ENCODE measurements at regions not wholly inside any gene's neighbourhood (a gene's known extent, or its start where the extent isn't known, plus 50 kb on each side); places are given as distances from the start of the nearest gene placed in this dataset.
"Not testable (repeated sequence)": the region's sequence is repeated elsewhere in the genome, so short reads cannot be mapped to it uniquely, and the experiment has no call there.

DNA sequence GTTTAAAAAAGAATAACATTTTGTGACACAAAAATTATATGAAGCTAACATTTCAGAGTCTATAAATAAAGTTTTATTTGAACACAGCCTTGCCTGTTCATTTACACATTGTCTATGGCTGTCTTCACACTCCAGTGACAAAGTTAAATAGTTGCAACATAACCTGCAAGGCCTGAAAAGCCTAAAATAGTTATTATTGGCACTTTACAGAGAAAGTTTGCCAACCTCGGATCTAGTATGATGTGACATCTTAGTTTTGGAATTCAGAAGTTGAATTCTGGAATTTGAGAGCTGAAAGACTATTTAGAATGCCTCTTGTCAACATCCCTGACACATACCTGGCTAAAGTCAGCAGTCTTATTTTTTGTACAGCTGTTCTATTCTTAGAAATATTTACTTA, 68.3 kb downstream of the DYRK2 start:
- no peak overlapping the region for H3K27ac Mint-ChIP-seq
- DNase-seq (no peak), ATAC-seq (ENCODE audit: low read depth in 2 of 2) (no peak)
- H3K36me3 ChIP-seq (ENCODE audit: control insufficient read depth, insufficient read depth, low read length): no peaks in the 10 kb centered on the region
- H3K4me3 Mint-ChIP-seq: no peak overlapping the region
- peaks cover 0 to 2% (median 0%) of the 10 kb centered on the region in 7 donors for H3K9me3 Mint-ChIP-seq
- no peaks in the 10 kb centered on the region for H3K4me1 ChIP-seq (ENCODE audit: control insufficient read depth, insufficient read depth, low read length, poor library complexity, severe bottlenecking)
- peaks cover 0 to 5% (median 2%) of the 10 kb centered on the region in 4 donors for H3K4me1 Mint-ChIP-seq
- no peak overlapping the region for H3K27ac ChIP-seq (ENCODE audit: insufficient read depth, low read length, poor library complexity, severe bottlenecking)
- H3K36me3 Mint-ChIP-seq: peaks cover 8% of the 10 kb centered on the region
- H3K27me3 ChIP-seq (ENCODE audit: control insufficient read depth, insufficient read depth, low read length): no peaks in the 10 kb centered on the region
- H3K9me3 ChIP-seq (ENCODE audit: control insufficient read depth in 2 of 2, low read length in 2 of 2): no peaks in the 10 kb centered on the region
- H3K4me3 ChIP-seq (ENCODE audit: low read depth, low read length): no peak overlapping the region
- H3K27me3 Mint-ChIP-seq: peaks cover 4% of the 10 kb centered on the region

DNA sequence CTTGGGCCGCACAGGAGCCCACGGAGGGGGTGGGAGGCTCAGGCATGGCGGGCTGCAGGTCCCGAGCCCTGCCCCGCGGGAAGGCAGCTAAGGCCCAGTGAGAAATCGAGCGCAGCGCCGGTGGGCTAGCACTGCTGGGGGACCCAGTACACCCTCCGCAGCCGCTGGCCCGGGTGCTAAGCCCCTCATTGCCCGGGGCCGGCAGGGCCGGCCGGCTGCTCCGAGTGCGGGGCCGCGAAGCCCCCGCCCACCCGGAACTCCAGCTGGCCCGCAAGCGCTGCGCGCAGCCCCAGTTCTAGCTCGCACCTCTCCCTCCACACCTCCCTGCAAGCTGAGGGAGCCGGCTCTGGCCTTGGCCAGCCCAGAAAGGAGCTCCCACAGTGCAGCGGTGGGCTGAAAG, 70.8 kb downstream of the DYRK2 start:
- H3K27ac ChIP-seq (ENCODE audit: insufficient read depth, low read length, poor library complexity, severe bottlenecking); H3K27me3 Mint-ChIP-seq; DNase-seq; H3K36me3 Mint-ChIP-seq; ATAC-seq (ENCODE audit: low read depth in 2 of 2); H3K27ac Mint-ChIP-seq; H3K4me3 Mint-ChIP-seq; H3K9me3 Mint-ChIP-seq; H3K4me1 ChIP-seq (ENCODE audit: control insufficient read depth, insufficient read depth, low read length, poor library complexity, severe bottlenecking); H3K4me1 Mint-ChIP-seq; H3K9me3 ChIP-seq (ENCODE audit: control insufficient read depth in 2 of 2, low read length in 2 of 2); H3K36me3 ChIP-seq (ENCODE audit: control insufficient read depth, insufficient read depth, low read length); H3K4me3 ChIP-seq (ENCODE audit: low read depth, low read length); H3K27me3 ChIP-seq (ENCODE audit: control insufficient read depth, insufficient read depth, low read length): not testable (repeated sequence)

DNA sequence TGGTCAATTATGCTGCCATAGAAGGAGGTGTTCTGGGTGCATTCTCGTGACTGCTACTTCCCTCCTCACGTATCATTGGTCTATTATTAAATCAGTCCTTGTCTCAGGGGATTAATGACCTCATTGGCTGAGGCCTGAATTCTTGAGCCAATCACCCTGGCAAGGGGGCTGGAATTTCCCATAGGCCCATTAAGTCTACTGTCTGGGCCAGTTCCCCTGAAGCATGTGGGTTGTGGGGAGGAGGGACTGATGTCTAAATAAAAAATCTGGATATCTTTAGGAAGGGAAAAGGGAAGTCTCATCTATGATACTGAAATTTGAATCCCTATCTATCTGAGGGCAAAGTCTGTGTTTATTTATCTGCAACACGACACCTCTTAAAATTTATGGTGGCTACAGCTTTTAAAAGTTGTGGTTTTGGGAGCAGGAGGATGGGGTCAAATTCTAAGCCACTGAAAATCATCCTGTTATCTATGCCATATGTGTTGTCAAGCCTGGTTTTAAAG, 71.9 kb downstream of the DYRK2 start:
- Histone ChIP-seq H3K9me3 (ENCODE audit: control insufficient read depth in 2 of 2, low read length in 2 of 2) (no peaks in the 10 kb centered on the region), H3K27me3 (ENCODE audit: control insufficient read depth, insufficient read depth, low read length) (no peaks in the 10 kb centered on the region), H3K4me1 (ENCODE audit: control insufficient read depth, insufficient read depth, low read length, poor library complexity, severe bottlenecking) (no peaks in the 10 kb centered on the region), H3K27ac (ENCODE audit: insufficient read depth, low read length, poor library complexity, severe bottlenecking) (no peak overlapping the region), H3K36me3 (ENCODE audit: control insufficient read depth, insufficient read depth, low read length) (no peaks in the 10 kb centered on the region), H3K4me3 (ENCODE audit: low read depth, low read length) (no peak overlapping the region)
- H3K27ac Mint-ChIP-seq: no peak overlapping the region
- peaks cover 4% of the 10 kb centered on the region for H3K27me3 Mint-ChIP-seq
- H3K36me3 Mint-ChIP-seq: no peaks in the 10 kb centered on the region
- H3K4me3 Mint-ChIP-seq: no peak overlapping the region
- no peaks in the 10 kb centered on the region for H3K9me3 Mint-ChIP-seq
- DNase-seq (no peak), ATAC-seq (ENCODE audit: low read depth in 2 of 2) (no peak)
- H3K4me1 Mint-ChIP-seq: peaks cover 0 to 4% (median 1%) of the 10 kb centered on the region in 4 donors

DNA sequence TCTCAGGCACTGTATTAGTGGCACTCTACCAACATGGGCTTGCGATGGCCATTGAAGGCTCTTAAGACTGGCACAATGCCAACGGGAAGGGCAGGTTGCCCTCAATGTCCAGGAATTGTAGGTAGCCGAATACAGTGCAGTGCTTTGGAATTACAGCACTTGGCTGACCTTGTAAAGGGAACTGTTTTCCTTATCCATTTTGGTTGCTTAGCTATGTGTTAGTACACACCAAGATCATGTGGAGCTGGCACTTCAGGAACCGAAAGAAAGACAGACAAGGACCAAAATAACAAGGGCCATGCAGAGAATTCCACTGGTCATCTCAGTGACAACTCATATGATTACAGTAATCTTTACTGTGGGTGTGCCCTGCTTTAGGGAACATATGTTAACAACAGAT, 72.7 kb downstream of the DYRK2 start:
- no peak overlapping the region for H3K4me3 ChIP-seq (ENCODE audit: low read depth, low read length)
- no peak for DNase-seq
- H3K9me3 Mint-ChIP-seq: no peaks in the 10 kb centered on the region
- peaks cover 10% of the 10 kb centered on the region for H3K27me3 Mint-ChIP-seq
- H3K4me1 ChIP-seq (ENCODE audit: control insufficient read depth, insufficient read depth, low read length, poor library complexity, severe bottlenecking): no peaks in the 10 kb centered on the region
- H3K27ac ChIP-seq (ENCODE audit: insufficient read depth, low read length, poor library complexity, severe bottlenecking): no peak overlapping the region
- ATAC-seq (ENCODE audit: low read depth in 2 of 2): no peak
- H3K36me3 Mint-ChIP-seq: no peaks in the 10 kb centered on the region
- peak overlapping the region in 1 of 3 donors; percentile 32 for H3K27ac Mint-ChIP-seq
- peaks cover 0 to 4% (median 1%) of the 10 kb centered on the region in 4 donors for H3K4me1 Mint-ChIP-seq
- H3K27me3 ChIP-seq (ENCODE audit: control insufficient read depth, insufficient read depth, low read length): no peaks in the 10 kb centered on the region
- H3K4me3 Mint-ChIP-seq: no peak overlapping the region
- H3K36me3 ChIP-seq (ENCODE audit: control insufficient read depth, insufficient read depth, low read length): no peaks in the 10 kb centered on the region
- no peaks in the 10 kb centered on the region for H3K9me3 ChIP-seq (ENCODE audit: control insufficient read depth in 2 of 2, low read length in 2 of 2)

DNA sequence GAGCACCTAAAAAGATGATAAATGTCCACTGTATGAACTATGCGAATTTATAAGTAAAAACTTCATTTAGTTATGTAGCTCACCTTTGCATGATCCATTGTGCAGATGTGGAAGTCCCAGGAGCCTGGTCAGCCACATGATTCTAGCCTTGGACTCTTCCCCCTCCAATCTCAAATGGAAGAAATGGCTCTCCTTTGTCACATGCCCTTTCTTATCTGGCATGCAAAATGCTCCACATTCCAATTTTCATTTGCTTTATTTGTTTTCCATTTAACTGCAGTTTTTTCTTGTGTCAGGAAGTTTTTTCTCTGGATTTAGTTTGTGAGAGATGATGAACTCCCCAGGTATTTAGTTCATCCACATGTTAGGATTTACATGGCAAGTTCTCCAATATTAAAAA, 73.8 kb downstream of the DYRK2 start:
- Histone ChIP-seq H3K4me1 (ENCODE audit: control insufficient read depth, insufficient read depth, low read length, poor library complexity, severe bottlenecking) (no peaks in the 10 kb centered on the region), H3K9me3 (ENCODE audit: control insufficient read depth in 2 of 2, low read length in 2 of 2) (no peaks in the 10 kb centered on the region), H3K36me3 (ENCODE audit: control insufficient read depth, insufficient read depth, low read length) (no peaks in the 10 kb centered on the region), H3K27ac (ENCODE audit: insufficient read depth, low read length, poor library complexity, severe bottlenecking) (no peak overlapping the region), H3K27me3 (ENCODE audit: control insufficient read depth, insufficient read depth, low read length) (no peaks in the 10 kb centered on the region), H3K4me3 (ENCODE audit: low read depth, low read length) (no peak overlapping the region)
- Mint-ChIP-seq H3K4me3 (no peak overlapping the region), H3K27ac (no peak overlapping the region), H3K36me3 (no peaks in the 10 kb centered on the region), H3K9me3 (no peaks in the 10 kb centered on the region), H3K4me1 (peaks cover 0 to 4% (median 2%) of the 10 kb centered on the region in 4 donors), H3K27me3 (peaks cover 17% of the 10 kb centered on the region)
- DNase-seq (no peak), ATAC-seq (ENCODE audit: low read depth in 2 of 2) (no peak)

DNA sequence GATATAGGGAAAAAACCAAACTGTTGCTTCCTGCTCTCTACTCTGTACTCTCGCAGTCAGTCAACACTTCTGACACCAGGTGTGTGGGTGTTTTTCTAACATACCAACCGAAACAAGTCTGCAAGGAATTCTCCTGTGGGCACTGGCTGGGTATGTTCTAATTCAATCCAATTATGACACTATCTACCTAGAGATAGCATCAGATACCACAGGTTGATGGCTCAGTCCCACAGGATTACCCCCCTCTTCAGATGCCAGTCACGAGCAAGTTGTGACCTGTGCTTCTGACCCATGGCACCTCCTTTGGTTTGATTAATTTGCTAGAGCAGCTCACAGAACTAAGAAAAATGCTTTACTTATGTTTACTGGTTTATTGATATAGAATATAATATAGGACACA, 78.3 kb downstream of the DYRK2 start:
- Mint-ChIP-seq H3K4me1 (peaks cover 0 to 3% (median 1%) of the 10 kb centered on the region in 4 donors), H3K36me3 (no peaks in the 10 kb centered on the region)

DNA sequence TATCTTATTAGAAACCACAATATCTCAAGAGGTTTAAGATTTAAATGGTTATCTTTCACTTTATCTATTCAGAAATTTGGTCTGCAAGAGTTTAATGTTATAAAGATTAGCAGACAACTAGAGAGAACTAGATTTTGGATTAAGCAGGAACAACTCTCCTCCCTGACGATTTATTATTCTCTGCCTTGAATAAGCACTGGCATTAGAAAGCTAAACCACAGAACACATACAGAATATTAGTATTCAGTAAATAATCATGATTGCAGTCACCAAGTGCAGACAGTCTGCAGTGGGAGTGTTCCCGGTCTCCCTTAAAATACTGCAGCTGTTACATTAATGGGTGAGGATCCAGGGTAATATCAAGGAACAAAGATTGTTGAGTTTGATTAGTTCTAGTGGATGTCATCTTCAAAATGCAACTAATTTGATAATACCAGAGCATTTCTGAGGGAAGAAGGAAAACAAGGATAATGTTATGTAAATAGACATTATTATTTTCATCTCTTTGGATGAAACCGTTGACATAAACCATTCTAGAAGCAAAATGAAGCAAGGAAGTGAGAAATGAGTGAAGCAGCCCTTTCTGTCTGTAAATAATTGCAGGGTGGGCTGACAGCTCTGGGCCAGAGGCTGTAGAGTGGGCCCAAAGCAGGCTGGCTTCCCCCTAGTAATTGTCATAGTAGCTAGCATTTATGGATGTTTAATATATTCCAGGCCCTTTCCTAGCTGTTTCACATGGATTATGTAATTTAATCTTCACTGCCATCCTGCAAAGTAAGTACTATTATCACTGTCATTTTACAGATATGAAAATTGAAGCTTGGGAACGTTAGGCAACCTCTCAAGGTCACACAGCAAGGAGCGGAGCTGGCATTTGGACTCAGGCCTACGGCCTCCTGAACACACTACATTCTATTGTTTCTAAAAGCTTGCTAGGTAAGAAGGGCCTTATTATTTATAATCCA, 79.4 kb downstream of the DYRK2 start:
- H3K4me1 Mint-ChIP-seq: peaks cover 0 to 3% (median 1%) of the 10 kb centered on the region in 4 donors
- H3K27ac ChIP-seq (ENCODE audit: insufficient read depth, low read length, poor library complexity, severe bottlenecking): no peak overlapping the region
- no peak overlapping the region for H3K4me3 Mint-ChIP-seq
- H3K4me1 ChIP-seq (ENCODE audit: control insufficient read depth, insufficient read depth, low read length, poor library complexity, severe bottlenecking): no peaks in the 10 kb centered on the region
- peaks cover 47% of the 10 kb centered on the region for H3K27me3 Mint-ChIP-seq
- H3K9me3 Mint-ChIP-seq: peaks cover 0 to 3% (median 0%) of the 10 kb centered on the region in 7 donors
- ATAC-seq (ENCODE audit: low read depth in 2 of 2): no peak
- no peaks in the 10 kb centered on the region for H3K36me3 ChIP-seq (ENCODE audit: control insufficient read depth, insufficient read depth, low read length)
- H3K9me3 ChIP-seq (ENCODE audit: control insufficient read depth in 2 of 2, low read length in 2 of 2): no peaks in the 10 kb centered on the region
- no peaks in the 10 kb centered on the region for H3K36me3 Mint-ChIP-seq
- H3K4me3 ChIP-seq (ENCODE audit: low read depth, low read length): no peak overlapping the region
- peaks cover 3% of the 10 kb centered on the region for H3K27me3 ChIP-seq (ENCODE audit: control insufficient read depth, insufficient read depth, low read length)
- no peak overlapping the region for H3K27ac Mint-ChIP-seq
- no peak for DNase-seq

More for the DNA sequence above, 78.3 kb downstream of the DYRK2 start:
- Mint-ChIP-seq H3K4me3 (no peak overlapping the region), H3K27me3 (peaks cover 40% of the 10 kb centered on the region), H3K27ac (no peak overlapping the region), H3K9me3 (no peaks in the 10 kb centered on the region)
- H3K36me3 ChIP-seq (ENCODE audit: control insufficient read depth, insufficient read depth, low read length): no peaks in the 10 kb centered on the region
- H3K4me3 ChIP-seq (ENCODE audit: low read depth, low read length): no peak overlapping the region
- H3K27ac ChIP-seq (ENCODE audit: insufficient read depth, low read length, poor library complexity, severe bottlenecking): no peak overlapping the region
- ATAC-seq (ENCODE audit: low read depth in 2 of 2) (no peak), DNase-seq (no peak)
- H3K9me3 ChIP-seq (ENCODE audit: control insufficient read depth in 2 of 2, low read length in 2 of 2): no peaks in the 10 kb centered on the region
- no peaks in the 10 kb centered on the region for H3K4me1 ChIP-seq (ENCODE audit: control insufficient read depth, insufficient read depth, low read length, poor library complexity, severe bottlenecking)
- H3K27me3 ChIP-seq (ENCODE audit: control insufficient read depth, insufficient read depth, low read length): peaks cover 3% of the 10 kb centered on the region

DNA sequence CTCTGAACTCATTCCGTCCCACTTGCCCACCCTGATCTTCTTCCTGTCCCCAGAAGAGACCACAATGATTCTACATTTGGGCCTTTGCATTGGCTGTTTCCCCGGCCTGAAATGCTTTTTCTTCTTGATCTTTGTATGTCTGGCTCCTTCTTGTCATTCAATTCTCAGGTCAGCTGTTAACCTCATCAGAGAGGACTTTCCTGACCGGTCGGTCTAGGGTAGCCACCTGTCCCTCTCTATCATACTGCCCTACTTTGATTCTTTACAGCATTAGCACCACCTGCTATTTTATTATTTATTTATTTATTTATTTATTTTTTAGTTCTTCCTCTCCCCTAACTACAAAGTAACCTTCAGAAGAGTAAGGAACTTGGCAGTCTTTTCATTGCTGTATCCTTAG, 84.3 kb downstream of the DYRK2 start:
- H3K9me3 Mint-ChIP-seq: peaks cover 0 to 6% (median 0%) of the 10 kb centered on the region in 7 donors
- peaks cover 34% of the 10 kb centered on the region for H3K27me3 Mint-ChIP-seq
- H3K27ac Mint-ChIP-seq: no peak overlapping the region
- H3K4me1 Mint-ChIP-seq: peaks cover 0 to 2% (median 0%) of the 10 kb centered on the region in 4 donors
- Histone ChIP-seq H3K27me3 (ENCODE audit: control insufficient read depth, insufficient read depth, low read length) (peaks cover 3% of the 10 kb centered on the region), H3K4me3 (ENCODE audit: low read depth, low read length) (no peak overlapping the region), H3K36me3 (ENCODE audit: control insufficient read depth, insufficient read depth, low read length) (no peaks in the 10 kb centered on the region), H3K4me1 (ENCODE audit: control insufficient read depth, insufficient read depth, low read length, poor library complexity, severe bottlenecking) (no peaks in the 10 kb centered on the region), H3K9me3 (ENCODE audit: control insufficient read depth in 2 of 2, low read length in 2 of 2) (no peaks in the 10 kb centered on the region), H3K27ac (ENCODE audit: insufficient read depth, low read length, poor library complexity, severe bottlenecking) (no peak overlapping the region)
- H3K4me3 Mint-ChIP-seq: no peak overlapping the region
- ATAC-seq (ENCODE audit: low read depth in 2 of 2) (no peak), DNase-seq (no peak)
- H3K36me3 Mint-ChIP-seq: peaks cover 3% of the 10 kb centered on the region

All from CD4-positive, CD25-positive, alpha-beta regulatory T cell (primary cell).